ENCODE measurements at regions not wholly inside any gene's neighbourhood (a gene's known extent, or its start where the extent isn't known, plus 50 kb on each side); places are given as distances from the start of the nearest gene placed in this dataset.

DNA sequence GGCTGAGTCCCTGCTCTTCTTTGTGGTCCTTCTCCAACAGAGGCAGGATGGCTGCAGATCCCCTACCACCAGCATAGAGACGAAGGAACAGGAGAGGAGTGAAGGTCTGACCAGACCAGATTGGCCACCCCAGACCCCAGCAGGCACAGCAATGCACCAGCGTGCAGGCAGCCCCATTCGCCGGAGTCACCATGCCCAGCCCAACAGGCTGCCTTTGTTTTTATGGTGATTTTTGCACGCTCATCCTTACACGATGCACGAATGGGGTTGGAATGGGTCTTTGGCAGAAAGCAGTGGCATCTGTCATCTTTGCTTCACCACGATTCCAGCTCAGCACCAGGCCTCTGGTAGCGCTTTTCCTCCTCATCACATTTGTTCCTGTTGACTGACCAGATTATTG lies 427.6 kb downstream of the INHBA start:
- DNase-seq, result no peak

DNA sequence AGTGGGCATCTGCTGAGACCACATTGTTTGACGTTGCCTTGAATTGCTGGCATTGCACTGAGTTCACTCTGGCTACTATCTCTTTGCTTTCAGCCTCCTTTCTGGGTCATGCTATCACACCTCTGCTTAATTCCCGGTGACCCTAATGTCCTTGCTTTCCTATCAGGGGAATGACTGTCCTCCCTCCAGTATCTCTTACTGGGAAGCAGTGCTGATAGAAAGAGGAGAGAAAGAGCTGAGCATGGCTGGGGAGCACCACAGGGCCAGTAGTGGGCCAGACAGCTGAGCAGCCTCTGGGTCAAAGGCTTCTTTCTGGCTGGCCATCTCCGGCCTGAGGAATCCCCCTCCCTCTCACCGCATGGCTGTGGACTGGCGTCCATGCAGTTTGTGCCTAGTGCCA lies 428.7 kb downstream of the INHBA start:
- no peak for DNase-seq

DNA sequence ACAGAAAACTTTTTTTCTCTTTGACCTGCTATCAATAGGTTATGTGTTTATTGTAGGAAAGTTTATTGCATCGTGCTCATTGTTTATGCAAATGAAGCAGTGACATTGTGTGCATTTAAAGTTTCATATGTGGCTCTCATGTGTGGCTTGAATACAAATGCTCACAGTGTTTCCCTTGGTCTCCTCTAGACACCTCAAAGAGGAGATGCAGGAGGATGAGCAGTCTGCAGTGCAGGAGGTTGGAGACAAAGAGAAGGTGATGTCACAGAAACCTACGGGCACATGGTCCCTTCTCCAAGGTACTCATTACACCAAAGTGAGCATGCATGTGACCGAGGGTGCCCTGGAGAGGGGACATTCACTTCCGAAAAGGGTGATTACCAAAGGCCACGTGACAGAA lies 430.2 kb downstream of the INHBA start:
- DNase-seq, result no peak

GRCh38 chr7:41268878-41269277 lies 434.0 kb downstream of the INHBA start:
- no peak for DNase-seq

GRCh38 chr7:41261080-41261479 lies 441.8 kb downstream of the INHBA start:
- DNase-seq, result peak; percentile 32 to 70

- no peak for DNase-seq
These were observed 445.2 kb downstream of the INHBA start for GRCh38 chr7:41257660-41258059.

- DNase-seq, result no peak
These were observed 446.5 kb downstream of the INHBA start for GRCh38 chr7:41256186-41256945.

DNA sequence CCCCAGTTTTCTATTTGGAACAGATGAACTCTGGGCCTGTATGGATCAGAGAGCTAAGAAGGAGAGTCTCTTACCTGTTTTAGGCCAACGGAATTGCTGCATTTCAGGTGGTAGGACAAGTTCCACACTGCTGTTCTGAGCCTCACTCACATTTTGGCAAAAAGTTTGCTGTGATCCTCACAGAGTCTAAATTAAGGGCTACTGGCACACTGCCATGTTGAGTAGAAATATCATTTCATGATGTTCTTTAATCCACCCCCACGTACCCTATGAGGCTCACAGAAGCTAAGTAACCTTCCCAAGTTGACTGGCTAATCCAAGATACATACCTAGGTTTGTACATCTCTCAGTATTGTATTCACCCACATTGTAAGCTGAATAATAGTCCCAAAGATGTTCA lies 447.2 kb downstream of the INHBA start:
- no peak for DNase-seq

- DNase-seq, result no peak
These were observed 447.8 kb downstream of the INHBA start for GRCh38 chr7:41255113-41255512.

- DNase-seq, result no peak
These were observed 449.9 kb downstream of the INHBA start for GRCh38 chr7:41252957-41253356.

DNA sequence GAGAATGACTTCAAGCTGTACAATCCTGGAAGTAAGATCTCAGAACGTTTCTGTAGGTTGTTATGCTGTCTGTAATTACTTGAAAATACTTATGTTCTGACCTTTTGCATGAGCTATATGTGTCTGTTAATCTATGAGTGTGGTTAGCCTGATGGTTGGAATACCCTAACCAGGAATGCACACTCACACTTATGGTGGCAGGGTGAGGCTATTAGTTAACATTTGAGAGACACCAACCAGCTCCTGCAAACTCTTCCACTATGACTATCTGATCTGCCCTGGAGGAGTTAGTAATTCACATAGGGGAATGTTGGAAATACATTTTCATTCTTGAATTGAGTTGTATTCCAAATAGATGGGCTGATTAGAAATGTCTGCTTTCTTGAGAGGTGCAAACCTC lies 450.3 kb downstream of the INHBA start:
- no peak for DNase-seq

DNA sequence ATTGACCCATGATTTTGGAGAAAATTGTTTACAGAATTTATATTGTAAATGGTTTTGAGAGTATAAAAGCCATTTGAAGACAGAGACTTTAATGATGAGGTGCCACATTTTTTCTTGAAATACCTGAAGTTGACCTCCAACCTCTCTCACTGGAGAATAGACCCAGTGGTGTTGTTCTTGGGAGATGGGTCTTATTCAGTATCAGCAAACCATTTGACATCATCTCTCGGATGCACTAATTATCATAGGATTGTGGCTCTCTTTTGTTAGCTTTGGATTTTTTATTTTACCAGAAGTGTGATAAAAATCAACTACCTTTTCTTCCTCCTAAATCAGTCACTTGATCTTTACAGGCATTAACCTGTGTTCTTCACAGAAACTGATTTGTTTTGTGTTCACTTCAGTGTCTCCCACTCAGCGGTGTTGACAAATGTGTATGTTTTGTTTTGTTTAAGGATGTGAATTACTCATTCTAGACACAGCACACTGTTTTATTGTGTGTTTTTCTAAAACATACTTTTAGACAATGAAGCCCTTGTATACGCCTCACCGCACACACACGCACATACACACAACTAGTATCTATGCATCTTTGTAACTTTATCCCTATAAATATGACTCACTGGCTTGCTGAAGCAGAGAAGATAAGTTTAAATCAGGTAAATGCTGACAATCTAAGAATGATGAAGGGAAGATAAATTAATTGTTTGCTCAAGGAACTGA lies 455.6 kb downstream of the INHBA start:
- no peak for DNase-seq

- no peak for DNase-seq
These were observed 457.0 kb downstream of the INHBA start for GRCh38 chr7:41245916-41246315.

DNA sequence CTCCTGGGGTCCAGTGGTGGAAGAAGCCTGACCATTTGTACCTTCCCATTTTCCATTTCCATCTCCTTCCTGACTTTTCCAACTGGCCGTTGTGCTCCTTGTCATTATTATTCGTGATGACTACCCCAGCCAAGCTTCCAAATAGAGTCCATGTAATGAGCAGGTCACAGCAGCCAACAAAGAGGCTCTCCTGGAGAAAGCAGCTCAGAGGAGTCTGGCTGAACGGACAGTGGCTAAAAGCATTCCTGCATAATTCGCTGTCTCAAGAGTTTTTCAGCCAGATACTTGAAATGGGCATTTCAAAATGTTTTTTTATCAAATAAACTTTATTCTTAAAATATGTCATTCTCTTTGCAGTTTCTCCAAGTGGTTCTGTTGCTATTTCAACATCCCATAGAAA lies 458.6 kb downstream of the INHBA start:
- no peak for DNase-seq

DNA sequence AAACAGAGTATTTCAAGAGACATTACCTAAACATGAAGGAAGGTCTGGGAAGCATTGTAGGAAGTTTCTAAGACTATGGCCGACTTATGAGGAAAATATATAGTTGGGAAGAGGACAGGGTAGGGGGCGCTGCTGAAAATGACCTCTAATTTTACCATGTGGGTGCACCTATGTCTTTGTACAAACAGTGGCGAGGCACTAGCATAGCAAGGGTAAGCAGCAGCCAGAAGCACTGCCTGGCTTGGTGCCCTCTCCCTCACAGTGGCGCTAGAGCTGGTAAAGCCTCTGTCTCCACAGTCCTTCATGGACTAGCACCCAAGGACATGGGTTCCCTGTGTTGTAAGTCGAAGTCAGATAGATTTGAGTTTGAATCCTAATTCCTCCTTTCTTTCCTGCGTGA lies 461.2 kb downstream of the INHBA start:
- no peak for DNase-seq

GRCh38 chr7:41239596-41239995 lies 463.3 kb downstream of the INHBA start:
- no peak for DNase-seq

GRCh38 chr7:41238851-41239331 lies 464.0 kb downstream of the INHBA start:
- DNase-seq, result no peak

- no peak for DNase-seq
These were observed 464.9 kb downstream of the INHBA start for GRCh38 chr7:41237956-41238355.

DNA sequence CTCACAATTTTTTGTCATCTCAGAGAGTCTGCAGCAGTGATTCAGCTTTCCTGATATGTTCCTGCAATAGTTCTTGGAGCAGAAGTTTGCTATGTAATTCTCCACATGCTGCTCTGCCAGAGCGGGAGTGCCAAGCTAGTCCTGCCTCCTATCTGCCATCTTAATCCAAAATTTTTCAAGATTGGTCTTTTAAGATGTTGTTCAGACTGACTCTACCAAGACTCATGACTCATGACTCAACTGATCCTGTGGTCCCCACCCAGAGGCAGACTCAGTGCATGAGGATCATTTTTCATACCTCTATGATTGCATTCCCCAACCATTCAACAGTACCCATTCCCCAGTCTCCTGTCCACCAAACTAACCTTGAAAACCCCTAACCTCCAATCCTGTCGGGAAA lies 470.8 kb downstream of the INHBA start:
- no peak for DNase-seq

DNA sequence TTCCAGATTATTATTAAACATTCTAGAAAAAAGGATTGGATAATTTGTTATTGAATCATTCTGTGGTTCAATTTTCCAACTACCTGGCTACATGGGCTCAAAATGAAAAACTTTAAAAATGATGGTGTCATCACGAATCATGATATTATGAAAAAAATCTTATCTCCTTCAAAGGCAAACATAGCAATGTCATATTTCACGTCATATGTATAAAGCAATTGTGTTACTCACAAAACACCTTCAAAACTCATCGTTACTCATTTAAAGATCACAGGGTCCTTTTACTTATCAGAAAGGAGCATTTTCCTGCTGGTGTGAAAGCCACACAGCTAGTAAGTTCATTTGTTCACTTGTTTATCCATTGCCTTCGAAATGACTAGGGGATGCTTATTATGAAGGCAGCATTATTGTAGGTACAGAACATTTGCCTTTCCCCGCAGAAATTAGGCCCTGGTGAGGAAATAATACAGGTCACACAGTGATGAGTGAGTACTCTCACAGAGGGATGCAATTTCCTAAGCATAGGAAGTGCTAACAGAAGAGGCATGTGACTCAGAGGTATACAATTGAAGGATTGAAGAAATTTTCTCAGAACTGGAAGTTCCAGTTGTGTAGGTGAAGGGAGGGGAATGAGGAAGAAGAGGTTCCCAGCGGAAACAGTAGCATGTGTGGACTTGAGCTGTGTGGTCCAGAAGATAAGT lies 478.7 kb downstream of the INHBA start:
- peak; percentile 11 to 57 for DNase-seq

GRCh38 chr7:41222746-41223145 lies 480.1 kb downstream of the INHBA start:
- no peak for DNase-seq

- DNase-seq, result no peak
These were observed 482.6 kb downstream of the INHBA start for GRCh38 chr7:41220266-41220665.

- DNase-seq, result no peak
These were observed 483.6 kb downstream of the INHBA start for GRCh38 chr7:41219276-41219675.

DNA sequence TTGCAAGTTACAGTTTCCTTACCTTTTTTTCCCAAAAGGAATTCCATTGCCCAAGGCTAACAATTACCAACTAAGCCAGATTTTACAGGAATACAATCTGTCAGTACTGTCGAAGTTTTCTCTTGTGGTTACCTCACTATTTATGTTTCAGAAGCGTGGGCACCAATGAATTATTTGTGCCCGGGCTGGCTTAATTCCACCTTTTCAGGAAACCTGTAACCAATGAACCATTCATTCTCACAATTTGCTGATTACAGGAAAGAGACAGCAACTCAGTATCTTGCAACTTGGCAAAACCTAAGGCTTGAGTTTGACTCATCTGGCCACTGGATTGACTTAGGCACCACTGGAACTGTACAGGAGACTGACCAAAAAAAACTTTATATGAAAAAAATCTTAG lies 485.6 kb downstream of the INHBA start:
- no peak for DNase-seq
